Mucosa of gallbladder (tissue), 1 donor: ENCODE measurements at regions not wholly inside any gene's neighbourhood (a gene's known extent, or its start where the extent isn't known, plus 50 kb on each side); places are given as distances from the start of the nearest gene placed in this dataset.

Experiments
- DNase-seq: peaks from one replicate; pipeline ENCODE4 v3.0.0-alpha.2; 2020; ENCODE audit warnings: low spot score
- donor health status: DM: no; HTN: no; CAD: no.

- DNase-seq: no peak
Measured at GRCh38 chr2:53448086-53448485, 319.5 kb upstream of the CHAC2 start.

- no peak for DNase-seq
Measured at GRCh38 chr2:53445383-53446070, 322.1 kb upstream of the CHAC2 start.

GRCh38 chr2:53442783-53443182 lies 324.8 kb upstream of the CHAC2 start:
- DNase-seq: no peak

GRCh38 chr2:53442093-53442492 lies 325.5 kb upstream of the CHAC2 start:
- no peak for DNase-seq

- DNase-seq: no peak
Measured at GRCh38 chr2:53438692-53439091, 328.9 kb upstream of the CHAC2 start.

GRCh38 chr2:53438100-53438499 lies 329.5 kb upstream of the CHAC2 start:
- no peak for DNase-seq

- DNase-seq: no peak
Measured at GRCh38 chr2:53437371-53437770, 330.2 kb upstream of the CHAC2 start.

GRCh38 chr2:53436882-53437281 lies 330.7 kb upstream of the CHAC2 start:
- DNase-seq: no peak

- DNase-seq: no peak
Measured at GRCh38 chr2:53435610-53436009, 332.0 kb upstream of the CHAC2 start.

- no peak for DNase-seq
Measured at GRCh38 chr2:53434466-53434865, 333.1 kb upstream of the CHAC2 start.

GRCh38 chr2:53432936-53433335 lies 334.7 kb upstream of the CHAC2 start:
- DNase-seq: no peak

GRCh38 chr2:53429901-53430300 lies 337.7 kb upstream of the CHAC2 start:
- no peak for DNase-seq

- no peak for DNase-seq
Measured at GRCh38 chr2:53424902-53425301, 342.7 kb upstream of the CHAC2 start.

- no peak for DNase-seq
Measured at GRCh38 chr2:53423465-53423864, 344.1 kb upstream of the CHAC2 start.

- no peak for DNase-seq
Measured at GRCh38 chr2:53422979-53423378, 344.6 kb upstream of the CHAC2 start.

- no peak for DNase-seq
Measured at GRCh38 chr2:53417385-53417784, 350.2 kb upstream of the CHAC2 start.

- no peak for DNase-seq
Measured at GRCh38 chr2:53407363-53408080, 360.1 kb upstream of the CHAC2 start.

GRCh38 chr2:53403792-53404413 lies 363.7 kb upstream of the CHAC2 start:
- DNase-seq: no peak

GRCh38 chr2:53397085-53397484 lies 370.5 kb upstream of the CHAC2 start:
- no peak for DNase-seq

- no peak for DNase-seq
Measured at GRCh38 chr2:53381271-53381670, 386.3 kb upstream of the CHAC2 start.

GRCh38 chr2:53379547-53379946 lies 388.1 kb upstream of the CHAC2 start:
- no peak for DNase-seq

- DNase-seq: no peak
Measured at GRCh38 chr2:53378791-53379190, 388.8 kb upstream of the CHAC2 start.

GRCh38 chr2:53373126-53373525 lies 394.5 kb upstream of the CHAC2 start:
- DNase-seq: no peak
